K562 (cell line): ENCODE measurements at regions not wholly inside any gene's neighbourhood (a gene's known extent, or its start where the extent isn't known, plus 50 kb on each side); places are given as distances from the start of the nearest gene placed in this dataset.

ENCODE experiments used
- CBFB ChIP-seq: sonication (generic); formaldehyde crosslinking; IDR thresholded peaks from 2 replicates; pipeline ENCODE4 v1.4.0; 2020; ENCODE audit warnings: mild to moderate bottlenecking, missing genetic modification reagents
- CCAR2 ChIP-seq: fragments of 200-400 bp; formaldehyde crosslinking; IDR thresholded peaks from 2 replicates; pipeline ENCODE4 v1.6.1; 2017; ENCODE audit warnings: mild to moderate bottlenecking, low read depth, low read length
- FOXJ2 ChIP-seq: fragments of 200-800 bp; sonication (Bioruptor generic); IDR thresholded peaks from 2 replicates; pipeline ENCODE4 v1.6.1; 2016; ENCODE audit warnings: missing genetic modification characterization, missing compliant biosample characterization
- HDAC3 ChIP-seq: fragments of 450-650 bp; IDR thresholded peaks from 2 replicates; pipeline ENCODE4 v1.6.1; 2018; ENCODE audit warnings: borderline replicate concordance, mild to moderate bottlenecking, moderate library complexity; ENCODE audit not compliant: partially characterized antibody
- HMGN3 ChIP-seq: IDR thresholded peaks from 2 replicates; pipeline ENCODE4 v1.6.1; 2011; ENCODE audit warnings: borderline replicate concordance, low read depth, mild to moderate bottlenecking, mixed read lengths, low read length; ENCODE audit not compliant: insufficient read length; ENCODE audit errors: extremely low read depth
- MTA2 ChIP-seq: fragments of 450-650 bp; IDR thresholded peaks from 2 replicates; pipeline ENCODE4 v1.6.1; 2016; ENCODE audit warnings: low read depth
- POLR2B ChIP-seq: fragments of 450-650 bp; IDR thresholded peaks from 2 replicates; pipeline ENCODE4 v1.6.1; 2018; ENCODE audit warnings: low read depth; ENCODE audit not compliant: partially characterized antibody
- PURB ChIP-seq: sonication (generic); formaldehyde crosslinking; IDR thresholded peaks from 2 replicates; pipeline ENCODE4 v1.9.0; 2021; ENCODE audit warnings: low read depth, mild to moderate bottlenecking, missing genetic modification reagents
- ZNF282 ChIP-seq: sonication (generic); formaldehyde crosslinking; IDR thresholded peaks from 2 replicates; pipeline ENCODE4 v1.8.1; 2023; ENCODE audit warnings: missing genetic modification reagents
- ZNF551 ChIP-seq: fragments of 250-450 bp; sonication (Bioruptor Pico); IDR thresholded peaks from 2 replicates; pipeline ENCODE4 v1.5.0; 2021; ENCODE audit warnings: mild to moderate bottlenecking, moderate library complexity
- TF ChIP-seq, protein P1 (sequence below): fragments of 450-650 bp; IDR thresholded peaks from 2 replicates; pipeline ENCODE4 v1.6.1; 2018; ENCODE audit not compliant: partially characterized antibody

DNA sequence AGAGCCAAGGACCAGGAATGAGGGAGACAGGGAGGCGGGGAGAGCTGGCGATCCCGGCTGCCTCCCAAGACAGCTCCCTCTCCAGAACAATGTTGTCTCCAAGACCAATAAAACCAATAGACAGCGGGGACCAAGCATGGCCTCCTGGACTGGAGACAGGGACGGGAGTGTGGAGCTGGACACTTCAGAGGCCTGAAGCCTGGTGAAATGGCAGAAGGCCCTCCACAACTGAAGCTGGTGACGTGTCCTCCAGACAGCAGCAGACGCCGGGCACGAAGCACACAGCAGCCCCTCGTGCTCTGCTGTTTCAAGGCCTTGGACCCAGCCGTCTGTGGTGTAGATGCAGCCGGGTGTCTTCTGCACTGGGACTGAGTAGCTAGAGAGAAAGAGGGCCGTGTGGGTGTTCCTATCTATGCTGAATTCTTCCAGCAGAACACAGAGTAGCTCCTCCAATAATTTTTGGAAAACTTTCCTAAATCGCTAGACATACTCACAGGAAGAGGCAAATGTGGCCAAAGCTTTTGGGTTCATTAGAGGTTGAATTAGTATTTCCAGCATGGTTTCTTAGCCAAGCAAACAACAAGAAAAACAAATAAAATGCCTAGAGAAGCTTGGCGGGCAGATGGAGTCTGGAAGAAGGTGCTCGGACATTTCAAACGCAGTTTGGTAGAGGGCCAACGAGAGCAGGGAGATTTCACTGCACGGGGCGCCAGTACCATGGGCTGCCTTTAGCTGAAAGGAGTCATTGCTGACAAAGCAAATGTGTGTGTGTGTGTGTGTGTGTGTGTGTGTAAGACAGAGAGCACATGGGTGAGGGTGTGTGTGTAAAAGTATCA is 570.4 kb downstream of the TCERG1L start (continued):
- TF ChIP-seq POLR2B (no peak), HMGN3 (no peak), HDAC3 (no peak), PURB (CRISPR knock-in tag) (no peak), FOXJ2 (tag) (no peak), ZNF551 (CRISPR knock-in tag) (no peak), CBFB (no peak), CCAR2 (no peak), MTA2 (no peak), ZNF282 (CRISPR knock-in tag) (no peak)
- TF ChIP-seq, protein P1, sequence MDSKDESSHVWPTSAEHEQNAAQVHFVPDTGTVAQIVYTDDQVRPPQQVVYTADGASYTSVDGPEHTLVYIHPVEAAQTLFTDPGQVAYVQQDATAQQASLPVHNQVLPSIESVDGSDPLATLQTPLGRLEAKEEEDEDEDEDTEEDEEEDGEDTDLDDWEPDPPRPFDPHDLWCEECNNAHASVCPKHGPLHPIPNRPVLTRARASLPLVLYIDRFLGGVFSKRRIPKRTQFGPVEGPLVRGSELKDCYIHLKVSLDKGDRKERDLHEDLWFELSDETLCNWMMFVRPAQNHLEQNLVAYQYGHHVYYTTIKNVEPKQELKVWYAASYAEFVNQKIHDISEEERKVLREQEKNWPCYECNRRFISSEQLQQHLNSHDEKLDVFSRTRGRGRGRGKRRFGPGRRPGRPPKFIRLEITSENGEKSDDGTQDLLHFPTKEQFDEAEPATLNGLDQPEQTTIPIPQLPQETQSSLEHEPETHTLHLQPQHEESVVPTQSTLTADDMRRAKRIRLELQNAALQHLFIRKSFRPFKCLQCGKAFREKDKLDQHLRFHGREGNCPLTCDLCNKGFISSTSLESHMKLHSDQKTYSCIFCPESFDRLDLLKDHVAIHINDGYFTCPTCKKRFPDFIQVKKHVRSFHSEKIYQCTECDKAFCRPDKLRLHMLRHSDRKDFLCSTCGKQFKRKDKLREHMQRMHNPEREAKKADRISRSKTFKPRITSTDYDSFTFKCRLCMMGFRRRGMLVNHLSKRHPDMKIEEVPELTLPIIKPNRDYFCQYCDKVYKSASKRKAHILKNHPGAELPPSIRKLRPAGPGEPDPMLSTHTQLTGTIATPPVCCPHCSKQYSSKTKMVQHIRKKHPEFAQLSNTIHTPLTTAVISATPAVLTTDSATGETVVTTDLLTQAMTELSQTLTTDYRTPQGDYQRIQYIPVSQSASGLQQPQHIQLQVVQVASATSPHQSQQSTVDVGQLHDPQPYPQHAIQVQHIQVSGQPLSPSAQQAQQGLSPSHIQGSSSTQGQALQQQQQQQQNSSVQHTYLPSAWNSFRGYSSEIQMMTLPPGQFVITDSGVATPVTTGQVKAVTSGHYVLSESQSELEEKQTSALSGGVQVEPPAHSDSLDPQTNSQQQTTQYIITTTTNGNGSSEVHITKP: no peak
